BLaER1 treated with 17β-estradiol and CSF1 and Interleukin-3, amounts not matched to agents 10 nM and 100 nM (cell line): ENCODE measurements at regions not wholly inside any gene's neighbourhood (a gene's known extent, or its start where the extent isn't known, plus 50 kb on each side); places are given as distances from the start of the nearest gene placed in this dataset.
A peak's percentile ranks its signal among the peaks of the same experiment; 100 is the strongest.

Source experiments
- H3K27ac ChIP-seq, 11 experiments: shearing (Covaris generic); formaldehyde crosslinking; 2 replicates each; pipeline ENCODE4 v1.8.1; 2022
- H3K27me3 ChIP-seq, 11 experiments: shearing (Covaris generic); formaldehyde crosslinking; 2 replicates each; pipeline ENCODE4 v1.8.1; 2022
- H3K36me3 ChIP-seq, 11 experiments: shearing (Covaris generic); formaldehyde crosslinking; 2 replicates each; pipeline ENCODE4 v1.8.1; 2022
- H3K4me1 ChIP-seq, 10 experiments: shearing (Covaris generic); formaldehyde crosslinking; 2 replicates each; pipeline ENCODE4 v1.8.1; 2022
- H3K4me2 ChIP-seq, 11 experiments: shearing (Covaris generic); formaldehyde crosslinking; 2 replicates each; pipeline ENCODE4 v1.8.1; 2022
- H3K4me3 ChIP-seq, 10 experiments: shearing (Covaris generic); formaldehyde crosslinking; 2 replicates each; pipeline ENCODE4 v1.8.1; 2022
- H3K9ac ChIP-seq, 11 experiments: shearing (Covaris generic); formaldehyde crosslinking; 2 replicates each; pipeline ENCODE4 v1.8.1; 2022
- H3K9me3 ChIP-seq, 11 experiments: shearing (Covaris generic); formaldehyde crosslinking; replicated peaks in 1 of 11; 2 replicates each; pipeline ENCODE4 v1.8.1; 2022
- H4K20me1 ChIP-seq, 11 experiments: shearing (Covaris generic); formaldehyde crosslinking; 2 replicates each; pipeline ENCODE4 v1.8.1; 2022
- Cebpa-rat ChIP-seq, 11 experiments: shearing (Covaris generic); IDR thresholded peaks; 2 replicates each; pipeline ENCODE4 v1.8.1; 2022

DNA sequence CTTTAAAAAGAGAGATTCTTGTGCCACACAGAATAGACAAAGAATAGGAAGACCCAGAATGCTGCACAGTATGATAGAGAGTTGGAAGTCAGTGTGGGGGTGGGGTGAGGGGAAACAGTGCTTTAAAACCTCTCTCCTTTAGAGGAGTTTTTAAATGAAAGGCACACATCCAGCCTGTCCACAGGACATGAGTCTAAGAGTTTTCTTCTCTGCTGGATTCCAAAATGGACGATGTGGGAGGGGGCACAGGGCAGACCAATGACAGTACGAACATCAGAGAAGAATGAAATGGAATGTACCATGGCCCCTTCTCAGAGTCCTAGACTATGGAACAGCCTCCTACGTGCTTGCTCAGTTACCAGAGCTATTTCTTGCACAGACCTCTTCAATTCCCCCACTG is 458.2 kb upstream of the DAB1 start:
- Histone ChIP-seq H3K4me2 (no peak overlapping the region), H3K9me3 (no peaks in the 10 kb centered on the region), H3K4me3 (no peak overlapping the region), H3K9ac (no peak overlapping the region), H3K4me1 (no peaks in the 10 kb centered on the region), H3K36me3 (no peaks in the 10 kb centered on the region), H3K27ac (no peak overlapping the region), H3K27me3 (no peaks in the 10 kb centered on the region), H4K20me1 (no peaks in the 10 kb centered on the region)
- no peak for TF ChIP-seq Cebpa-rat (IDR thresholded peaks at IDR 0.05)

GRCh38 chr1:57881639-57882038 is 457.8 kb upstream of the DAB1 start:
- H3K9me3 ChIP-seq, result no peaks in the 10 kb centered on the region
- no peaks in the 10 kb centered on the region for H3K27me3 ChIP-seq
- H3K27ac ChIP-seq, result no peak overlapping the region
- no peaks in the 10 kb centered on the region for H4K20me1 ChIP-seq
- H3K4me2 ChIP-seq, result no peak overlapping the region
- H3K4me1 ChIP-seq, result no peaks in the 10 kb centered on the region
- H3K9ac ChIP-seq, result no peak overlapping the region
- no peaks in the 10 kb centered on the region for H3K36me3 ChIP-seq
- TF ChIP-seq Cebpa-rat (IDR thresholded peaks at IDR 0.05), result no peak
- no peak overlapping the region for H3K4me3 ChIP-seq

DNA sequence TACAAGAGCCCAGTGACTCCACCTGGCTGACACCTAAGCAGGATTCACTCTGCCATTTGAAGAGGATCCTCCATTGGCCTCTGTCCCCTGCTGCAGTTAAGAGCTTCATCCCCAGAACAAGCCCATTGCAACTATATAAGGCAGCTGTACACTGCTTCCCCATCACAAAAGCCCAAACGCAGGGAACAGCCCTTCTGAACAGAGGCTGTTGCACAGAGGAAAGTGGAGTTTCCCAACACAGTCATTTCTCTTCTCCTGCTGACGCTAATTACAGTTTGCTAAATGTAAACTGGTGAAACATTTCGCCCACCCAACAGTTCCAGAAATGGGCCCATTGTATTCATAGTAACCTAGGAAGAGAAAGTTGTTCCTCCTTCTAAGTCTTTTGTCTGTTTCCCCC is 455.8 kb upstream of the DAB1 start:
- H3K4me3 ChIP-seq, result no peak overlapping the region
- H3K27me3 ChIP-seq, result no peaks in the 10 kb centered on the region
- H3K4me1 ChIP-seq, result no peaks in the 10 kb centered on the region
- no peaks in the 10 kb centered on the region for H3K9me3 ChIP-seq
- no peak overlapping the region for H3K27ac ChIP-seq
- no peak overlapping the region for H3K9ac ChIP-seq
- TF ChIP-seq Cebpa-rat (IDR thresholded peaks at IDR 0.05), result no peak
- H4K20me1 ChIP-seq, result no peaks in the 10 kb centered on the region
- H3K4me2 ChIP-seq, result no peak overlapping the region
- H3K36me3 ChIP-seq, result no peaks in the 10 kb centered on the region

DNA sequence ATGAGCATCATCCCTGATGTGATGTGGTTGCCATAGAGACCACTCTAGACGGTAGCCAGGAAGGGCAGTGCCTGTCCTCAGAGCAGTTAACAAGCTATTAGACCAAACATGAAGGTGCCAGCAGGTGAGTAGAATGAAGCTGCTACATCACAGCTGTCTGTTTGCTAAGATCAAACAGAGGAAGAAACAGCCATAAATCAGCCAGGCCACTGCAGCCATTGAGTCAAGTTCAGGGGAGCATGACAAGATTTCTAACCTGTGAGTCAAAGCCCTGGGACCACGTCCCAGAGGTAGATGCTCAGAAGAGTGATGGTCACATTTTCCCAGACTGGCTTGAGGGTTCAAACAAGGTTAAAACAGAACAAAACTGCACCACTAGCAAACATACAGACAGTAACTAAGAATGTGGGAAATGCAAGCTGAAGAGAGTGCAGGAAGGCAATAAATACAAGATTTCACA is 450.6 kb upstream of the DAB1 start:
- no peaks in the 10 kb centered on the region for H3K9me3 ChIP-seq
- no peaks in the 10 kb centered on the region for H3K27me3 ChIP-seq
- TF ChIP-seq Cebpa-rat (IDR thresholded peaks at IDR 0.05), result no peak
- H3K4me2 ChIP-seq, result no peak overlapping the region
- peaks cover 0 to 6% (median 0%) of the 10 kb centered on the region in 10 experiments; a peak in 1 of 20 replicates for H3K4me1 ChIP-seq
- no peak overlapping the region for H3K9ac ChIP-seq
- H3K4me3 ChIP-seq, result no peak overlapping the region
- no peak overlapping the region for H3K27ac ChIP-seq
- no peaks in the 10 kb centered on the region for H3K36me3 ChIP-seq
- no peaks in the 10 kb centered on the region for H4K20me1 ChIP-seq

GRCh38 chr1:57872913-57873312 is 449.1 kb upstream of the DAB1 start:
- Histone ChIP-seq H3K4me1 (peaks cover 0 to 6% (median 0%) of the 10 kb centered on the region in 10 experiments; a peak in 1 of 20 replicates), H3K27ac (no peak overlapping the region), H3K27me3 (no peaks in the 10 kb centered on the region), H3K4me3 (no peak overlapping the region), H3K9me3 (no peaks in the 10 kb centered on the region), H3K4me2 (peak overlapping the region in 1 of 11 experiments; percentile 16; a peak in 1 of 22 replicates), H3K36me3 (no peaks in the 10 kb centered on the region), H4K20me1 (no peaks in the 10 kb centered on the region), H3K9ac (no peak overlapping the region)
- TF ChIP-seq Cebpa-rat (IDR thresholded peaks at IDR 0.05), result no peak

DNA sequence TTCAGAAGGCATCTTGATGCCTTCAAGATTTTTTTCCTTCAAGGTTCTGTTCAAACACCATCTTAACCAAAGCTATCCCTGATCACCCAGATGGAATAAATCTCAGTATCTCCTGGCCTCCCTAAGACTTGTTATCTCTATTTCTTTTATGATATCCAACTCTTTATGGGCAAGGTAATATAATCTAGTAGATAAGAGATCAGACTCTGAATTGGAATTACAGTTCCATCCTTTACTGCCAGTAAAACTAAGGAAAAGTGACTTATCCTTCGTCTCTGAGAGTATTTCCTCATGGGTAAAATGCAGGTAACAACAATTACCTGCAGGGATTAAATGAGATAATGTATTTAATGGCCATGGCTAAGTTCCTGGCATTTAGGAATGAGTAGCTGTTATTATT is 445.0 kb upstream of the DAB1 start:
- no peak overlapping the region for H3K27ac ChIP-seq
- H3K36me3 ChIP-seq, result no peaks in the 10 kb centered on the region
- no peaks in the 10 kb centered on the region for H3K27me3 ChIP-seq
- no peak overlapping the region for H3K4me3 ChIP-seq
- H3K4me1 ChIP-seq, result peaks cover 0 to 15% (median 8%) of the 10 kb centered on the region in 10 experiments; a peak in 11 of 20 replicates
- H3K9ac ChIP-seq, result no peak overlapping the region
- no peaks in the 10 kb centered on the region for H3K9me3 ChIP-seq
- TF ChIP-seq Cebpa-rat (IDR thresholded peaks at IDR 0.05), result no peak
- no peak overlapping the region for H3K4me2 ChIP-seq
- H4K20me1 ChIP-seq, result no peaks in the 10 kb centered on the region

- Histone ChIP-seq H3K4me1 (peaks cover 0 to 15% (median 8%) of the 10 kb centered on the region in 10 experiments; a peak in 11 of 20 replicates), H3K4me2 (no peak overlapping the region), H3K36me3 (no peaks in the 10 kb centered on the region), H3K9ac (no peak overlapping the region), H3K9me3 (no peaks in the 10 kb centered on the region), H3K27me3 (no peaks in the 10 kb centered on the region), H4K20me1 (no peaks in the 10 kb centered on the region), H3K27ac (no peak overlapping the region), H3K4me3 (no peak overlapping the region)
- no peak for TF ChIP-seq Cebpa-rat (IDR thresholded peaks at IDR 0.05)
Observed at GRCh38 chr1:57868239-57868638, 444.4 kb upstream of the DAB1 start.

GRCh38 chr1:57866998-57867397 is 443.1 kb upstream of the DAB1 start:
- H3K27ac ChIP-seq, result no peak overlapping the region
- H4K20me1 ChIP-seq, result no peaks in the 10 kb centered on the region
- H3K9me3 ChIP-seq, result no peaks in the 10 kb centered on the region
- peaks cover 0 to 15% (median 8%) of the 10 kb centered on the region in 10 experiments; a peak in 10 of 20 replicates for H3K4me1 ChIP-seq
- no peak overlapping the region for H3K4me3 ChIP-seq
- H3K4me2 ChIP-seq, result no peak overlapping the region
- no peak overlapping the region for H3K9ac ChIP-seq
- no peak for TF ChIP-seq Cebpa-rat (IDR thresholded peaks at IDR 0.05)
- H3K27me3 ChIP-seq, result no peaks in the 10 kb centered on the region
- H3K36me3 ChIP-seq, result no peaks in the 10 kb centered on the region

DNA sequence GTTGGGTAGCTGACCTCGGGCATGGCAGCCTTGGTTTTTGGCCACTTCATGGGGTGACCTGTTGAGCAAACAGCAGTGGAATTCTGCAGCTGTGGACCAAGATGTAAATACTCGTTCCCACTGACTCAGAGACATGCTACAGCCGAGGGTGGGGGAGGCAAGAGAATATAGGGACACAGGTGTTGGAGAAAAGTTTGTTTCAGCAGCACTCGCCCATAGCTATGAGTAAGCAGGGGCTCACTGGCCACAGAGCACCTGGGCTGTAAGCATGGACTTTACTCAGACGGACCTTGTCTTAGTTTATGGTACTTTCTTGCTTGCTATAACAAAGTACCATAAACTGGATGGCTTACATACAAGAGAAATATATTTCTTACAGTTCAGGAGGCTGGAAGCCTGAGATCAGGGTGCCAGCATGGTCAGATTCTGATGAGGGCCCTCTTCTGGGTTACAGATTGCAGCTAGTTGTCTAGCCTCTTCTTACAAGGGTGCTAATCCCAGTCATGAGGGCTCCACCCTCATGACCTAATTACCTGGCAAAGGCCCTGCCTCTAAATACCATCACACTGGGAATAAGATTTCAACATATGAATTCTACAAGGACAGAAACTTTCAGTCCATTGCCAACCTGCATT is 437.2 kb upstream of the DAB1 start:
- H3K4me2 ChIP-seq, result no peak overlapping the region
- H3K27me3 ChIP-seq, result no peaks in the 10 kb centered on the region
- H4K20me1 ChIP-seq, result no peaks in the 10 kb centered on the region
- peaks cover 0 to 12% (median 7%) of the 10 kb centered on the region in 10 experiments; a peak in 13 of 20 replicates for H3K4me1 ChIP-seq
- H3K9ac ChIP-seq, result no peak overlapping the region
- no peak overlapping the region for H3K27ac ChIP-seq
- H3K9me3 ChIP-seq, result no peaks in the 10 kb centered on the region
- no peak overlapping the region for H3K4me3 ChIP-seq
- H3K36me3 ChIP-seq, result no peaks in the 10 kb centered on the region
- no peak for TF ChIP-seq Cebpa-rat (IDR thresholded peaks at IDR 0.05)

DNA sequence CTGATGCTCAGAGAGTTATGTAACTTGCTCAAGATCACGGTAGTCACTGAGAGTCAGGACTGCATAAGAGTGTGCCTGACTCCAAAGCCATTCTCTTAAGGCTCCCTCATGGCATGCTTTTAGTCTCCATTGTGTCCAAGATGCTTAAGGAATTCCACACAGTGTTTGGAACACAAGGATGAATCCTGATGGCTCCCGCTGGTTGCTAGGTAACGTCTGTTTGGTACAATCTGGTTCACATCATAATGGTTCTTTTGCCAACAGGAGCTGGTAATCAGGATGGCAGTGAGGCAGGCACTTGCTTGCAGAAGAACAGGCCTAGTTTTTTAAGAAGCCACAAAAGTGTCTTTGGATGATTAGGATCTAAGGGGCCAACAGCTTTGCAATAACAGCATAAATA is 436.5 kb upstream of the DAB1 start:
- H3K27ac ChIP-seq, result no peak overlapping the region

More for the DNA sequence above, 436.5 kb upstream of the DAB1 start:
- Histone ChIP-seq H3K9ac (no peak overlapping the region), H4K20me1 (no peaks in the 10 kb centered on the region), H3K27me3 (no peaks in the 10 kb centered on the region), H3K36me3 (no peaks in the 10 kb centered on the region), H3K9me3 (no peaks in the 10 kb centered on the region), H3K4me3 (no peak overlapping the region), H3K4me2 (no peak overlapping the region), H3K4me1 (peaks cover 0 to 11% (median 7%) of the 10 kb centered on the region in 10 experiments; a peak in 13 of 20 replicates)
- no peak for TF ChIP-seq Cebpa-rat (IDR thresholded peaks at IDR 0.05)
